ENCODE measurements at regions not wholly inside any gene's neighbourhood (a gene's known extent, or its start where the extent isn't known, plus 50 kb on each side); places are given as distances from the start of the nearest gene placed in this dataset.

- TF ChIP-seq EZH2 (IDR thresholded peaks at IDR 0.05; ENCODE audit: low read length, missing control alignments) = no peak
- TF ChIP-seq, protein P1, sequence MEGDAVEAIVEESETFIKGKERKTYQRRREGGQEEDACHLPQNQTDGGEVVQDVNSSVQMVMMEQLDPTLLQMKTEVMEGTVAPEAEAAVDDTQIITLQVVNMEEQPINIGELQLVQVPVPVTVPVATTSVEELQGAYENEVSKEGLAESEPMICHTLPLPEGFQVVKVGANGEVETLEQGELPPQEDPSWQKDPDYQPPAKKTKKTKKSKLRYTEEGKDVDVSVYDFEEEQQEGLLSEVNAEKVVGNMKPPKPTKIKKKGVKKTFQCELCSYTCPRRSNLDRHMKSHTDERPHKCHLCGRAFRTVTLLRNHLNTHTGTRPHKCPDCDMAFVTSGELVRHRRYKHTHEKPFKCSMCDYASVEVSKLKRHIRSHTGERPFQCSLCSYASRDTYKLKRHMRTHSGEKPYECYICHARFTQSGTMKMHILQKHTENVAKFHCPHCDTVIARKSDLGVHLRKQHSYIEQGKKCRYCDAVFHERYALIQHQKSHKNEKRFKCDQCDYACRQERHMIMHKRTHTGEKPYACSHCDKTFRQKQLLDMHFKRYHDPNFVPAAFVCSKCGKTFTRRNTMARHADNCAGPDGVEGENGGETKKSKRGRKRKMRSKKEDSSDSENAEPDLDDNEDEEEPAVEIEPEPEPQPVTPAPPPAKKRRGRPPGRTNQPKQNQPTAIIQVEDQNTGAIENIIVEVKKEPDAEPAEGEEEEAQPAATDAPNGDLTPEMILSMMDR (conservative IDR thresholded peaks at IDR 0.05 in 1 of 2, IDR thresholded peaks at IDR 0.05 in 1 of 2; ENCODE audit: low read depth in 1 of 2, low read length in 2 of 2) = no peak
Observed at GRCh38 chr2:21715887-21716286, 592.1 kb downstream of the TDRD15 start.
